Adipocyte (in vitro differentiated cells): ENCODE measurements at regions not wholly inside any gene's neighbourhood (a gene's known extent, or its start where the extent isn't known, plus 50 kb on each side); places are given as distances from the start of the nearest gene placed in this dataset.
A peak's percentile ranks its signal among the peaks of the same experiment; 100 is the strongest.
"Not testable (repeated sequence)": the region's sequence is repeated elsewhere in the genome, so short reads cannot be mapped to it uniquely, and the experiment has no call there.

ENCODE experiments used
- DNase-seq: peaks from one replicate; pipeline ENCODE4 v3.0.0-alpha.2; 2015; ENCODE audit warnings: low read depth
- H3K27me3 ChIP-seq: replicated peaks from 2 replicates; pipeline ENCODE4 v1.7.0; 2013; ENCODE audit warnings: mild to moderate bottlenecking, low read length, moderate library complexity; ENCODE audit not compliant: control insufficient read depth, insufficient read depth
- H3K36me3 ChIP-seq: 2 replicates; pipeline ENCODE4 v1.7.0; 2013; ENCODE audit warnings: low read length, mild to moderate bottlenecking, moderate library complexity; ENCODE audit not compliant: control insufficient read depth, insufficient read depth, severe bottlenecking
- H3K4me1 ChIP-seq: 2 replicates; pipeline ENCODE4 v1.7.0; 2013; ENCODE audit warnings: mild to moderate bottlenecking, low read length, moderate library complexity; ENCODE audit not compliant: control insufficient read depth, insufficient read depth
- H3K4me3 ChIP-seq: 2 replicates; pipeline ENCODE4 v1.7.0; 2013; ENCODE audit warnings: mild to moderate bottlenecking, low read length, moderate library complexity
- H3K9ac ChIP-seq: 2 replicates; pipeline ENCODE4 v1.7.0; 2013; ENCODE audit warnings: mild to moderate bottlenecking, low read length, moderate library complexity
- H3K9me3 ChIP-seq: 2 replicates; pipeline ENCODE4 v1.7.0; 2013; ENCODE audit warnings: mild to moderate bottlenecking, low read length, moderate library complexity; ENCODE audit not compliant: control insufficient read depth

GRCh38 chr7:68857571-68857970 lies 740.7 kb upstream of the AUTS2 start:
- Histone ChIP-seq H3K9me3 (no peaks in the 10 kb centered on the region), H3K27me3 (peaks cover 9% of the 10 kb centered on the region), H3K9ac (no peak overlapping the region), H3K4me3 (no peak overlapping the region), H3K4me1 (no peaks in the 10 kb centered on the region), H3K36me3 (no peaks in the 10 kb centered on the region)
- DNase-seq = no peak

- Histone ChIP-seq H3K9me3 (no peaks in the 10 kb centered on the region), H3K4me1 (no peaks in the 10 kb centered on the region), H3K27me3 (peaks cover 9% of the 10 kb centered on the region), H3K36me3 (no peaks in the 10 kb centered on the region), H3K4me3 (no peak overlapping the region), H3K9ac (no peak overlapping the region)
- no peak for DNase-seq
Measured at GRCh38 chr7:68858497-68858896, 739.8 kb upstream of the AUTS2 start.

- no peaks in the 10 kb centered on the region for H3K27me3 ChIP-seq
- DNase-seq = no peak
- no peaks in the 10 kb centered on the region for H3K36me3 ChIP-seq
- no peaks in the 10 kb centered on the region for H3K4me1 ChIP-seq
- no peak overlapping the region for H3K4me3 ChIP-seq
- no peak overlapping the region for H3K9ac ChIP-seq
- no peaks in the 10 kb centered on the region for H3K9me3 ChIP-seq
Measured at GRCh38 chr7:68861171-68861570, 737.1 kb upstream of the AUTS2 start.

- H3K36me3 ChIP-seq = no peaks in the 10 kb centered on the region
- no peaks in the 10 kb centered on the region for H3K27me3 ChIP-seq
- H3K9me3 ChIP-seq = no peaks in the 10 kb centered on the region
- DNase-seq = no peak
- H3K4me3 ChIP-seq = no peak overlapping the region
- no peaks in the 10 kb centered on the region for H3K4me1 ChIP-seq
- H3K9ac ChIP-seq = no peak overlapping the region
Measured at GRCh38 chr7:68862261-68862660, 736.0 kb upstream of the AUTS2 start.

GRCh38 chr7:68862736-68863135 lies 735.5 kb upstream of the AUTS2 start:
- H3K36me3 ChIP-seq = no peaks in the 10 kb centered on the region
- no peaks in the 10 kb centered on the region for H3K4me1 ChIP-seq
- H3K9ac ChIP-seq = no peak overlapping the region
- DNase-seq = no peak
- H3K27me3 ChIP-seq = no peaks in the 10 kb centered on the region
- H3K4me3 ChIP-seq = no peak overlapping the region
- H3K9me3 ChIP-seq = no peaks in the 10 kb centered on the region

GRCh38 chr7:68865351-68866199 lies 732.7 kb upstream of the AUTS2 start:
- peak; percentile 16 for DNase-seq
- no peaks in the 10 kb centered on the region for H3K36me3 ChIP-seq
- no peaks in the 10 kb centered on the region for H3K27me3 ChIP-seq
- no peak overlapping the region for H3K9ac ChIP-seq
- H3K4me1 ChIP-seq = peaks cover 5% of the 10 kb centered on the region
- H3K9me3 ChIP-seq = no peaks in the 10 kb centered on the region
- H3K4me3 ChIP-seq = no peak overlapping the region

- no peak for DNase-seq
- Histone ChIP-seq H3K9me3 (no peaks in the 10 kb centered on the region), H3K4me1 (peaks cover 5% of the 10 kb centered on the region), H3K4me3 (no peak overlapping the region), H3K36me3 (no peaks in the 10 kb centered on the region), H3K27me3 (peaks cover 1% of the 10 kb centered on the region), H3K9ac (no peak overlapping the region)
Measured at GRCh38 chr7:68866200-68866570, 732.1 kb upstream of the AUTS2 start.

GRCh38 chr7:68866721-68867120 lies 731.6 kb upstream of the AUTS2 start:
- not testable (repeated sequence) for DNase-seq, H3K9ac ChIP-seq, H3K9me3 ChIP-seq, H3K36me3 ChIP-seq, H3K4me3 ChIP-seq, H3K27me3 ChIP-seq, H3K4me1 ChIP-seq

- H3K4me1 ChIP-seq = peaks cover 5% of the 10 kb centered on the region
- H3K9me3 ChIP-seq = no peaks in the 10 kb centered on the region
- H3K9ac ChIP-seq = peak overlapping the region; percentile 39
- peaks cover 6% of the 10 kb centered on the region for H3K27me3 ChIP-seq
- H3K36me3 ChIP-seq = no peaks in the 10 kb centered on the region
- DNase-seq = no peak
- no peak overlapping the region for H3K4me3 ChIP-seq
Measured at GRCh38 chr7:68868978-68869377, 729.3 kb upstream of the AUTS2 start.

- Histone ChIP-seq H3K9ac (no peak overlapping the region), H3K9me3 (no peaks in the 10 kb centered on the region), H3K4me1 (peaks cover 5% of the 10 kb centered on the region), H3K27me3 (peaks cover 9% of the 10 kb centered on the region), H3K36me3 (no peaks in the 10 kb centered on the region), H3K4me3 (no peak overlapping the region)
- no peak for DNase-seq
Measured at GRCh38 chr7:68873616-68874015, 724.7 kb upstream of the AUTS2 start.

- DNase-seq = no peak
- H3K9me3 ChIP-seq = no peaks in the 10 kb centered on the region
Measured at GRCh38 chr7:68875857-68876256, 722.4 kb upstream of the AUTS2 start.

GRCh38 chr7:68887116-68887515 lies 711.2 kb upstream of the AUTS2 start:
- not testable (repeated sequence) for DNase-seq, H3K36me3 ChIP-seq, H3K9ac ChIP-seq, H3K4me3 ChIP-seq, H3K9me3 ChIP-seq, H3K27me3 ChIP-seq
- peaks cover 17% of the 10 kb centered on the region for H3K4me1 ChIP-seq

More at GRCh38 chr7:68875857-68876256, 722.4 kb upstream of the AUTS2 start:
- no peaks in the 10 kb centered on the region for H3K4me1 ChIP-seq
- H3K36me3 ChIP-seq = no peaks in the 10 kb centered on the region
- no peak overlapping the region for H3K9ac ChIP-seq
- peaks cover 9% of the 10 kb centered on the region for H3K27me3 ChIP-seq
- no peak overlapping the region for H3K4me3 ChIP-seq
